Right lobe of liver (tissue), 6 donors: ENCODE measurements at regions not wholly inside any gene's neighbourhood (a gene's known extent, or its start where the extent isn't known, plus 50 kb on each side); places are given as distances from the start of the nearest gene placed in this dataset.

ENCODE experiments used
- ATAC-seq, 4 donors: fragments of 200-7000 bp; cut with Tn5 transposase; one replicate each; pipeline ENCODE4 v1.9.1; 2020; ENCODE audit warnings: mild to moderate bottlenecking in 4 of 4, moderate library complexity in 4 of 4
- DNase-seq, 3 donors: peaks; one replicate each; pipeline ENCODE4 v3.0.0-alpha.2; 2020
- H3K27ac ChIP-seq, 3 donors: fragments of 200-600 bp; one replicate each; pipeline ENCODE4 v1.8.0; 2022
- H3K27me3 ChIP-seq, 2 donors: fragments of 200-600 bp; one replicate each; pipeline ENCODE4 v1.8.0; 2022
- H3K36me3 ChIP-seq, 4 donors: fragments of 200-600 bp; sonication (generic) in 1 of 4; one replicate each; pipeline versions ENCODE4 v1.5.1 to v1.8.0; 2017 to 2022; ENCODE audit warnings: control low read depth in 1 of 4
- H3K4me1 ChIP-seq, 4 donors: fragments of 200-600 bp; sonication (generic) in 1 of 4; one replicate each; pipeline versions ENCODE4 v1.5.1 to v1.8.0; 2017 to 2022; ENCODE audit warnings: control low read depth in 1 of 4
- H3K4me3 ChIP-seq, 3 donors: fragments of 200-600 bp; one replicate each; pipeline ENCODE4 v1.8.0; 2022
- H3K9me3 ChIP-seq, 4 donors: fragments of 200-600 bp; sonication (generic) in 1 of 4; one replicate each; pipeline versions ENCODE4 v1.5.1 to v1.8.0; 2017 to 2022; ENCODE audit warnings: control low read depth in 1 of 4
- POLR2A ChIP-seq: fragments of 450-650 bp; IDR thresholded peaks from one replicate; pipeline ENCODE4 v1.6.1; 2017; ENCODE audit warnings: antibody characterized with exemption, mild to moderate bottlenecking
- WGBS: methylation state at CpG from one replicate; pipeline ENCODE4 v1.1.6; 2018; ENCODE audit warnings: low coverage, low lambda C conversion rate; ENCODE audit not compliant: insufficient coverage; ENCODE audit errors: missing lambda C conversion rate; 5-methylcytosine and 5-hydroxymethylcytosine counted together
- intact Hi-C, 2 donors: fragments of 100-400 bp; cut with DNase I; formaldehyde crosslinking; loops; one replicate each; pipeline versions ENCODE4 v1.11.2 to v1.14.1; 2022
- TF ChIP-seq, protein P1 (sequence below), 4 donors: fragments of 200-600 bp in 3 of 4; fragments of 450-650 bp in 1 of 4; IDR thresholded peaks; one replicate each; pipeline versions ENCODE4 v1.5.1 to v1.8.0; 2016 to 2022; ENCODE audit warnings: antibody characterized with exemption in 4 of 4, mild to moderate bottlenecking in 2 of 4
- donor health status: DM: no; HTN: yes; CAD: no.
- donor health status: DM: no; HTN: no; CAD: no.
- donor health status: DM: no; HTN: no; CAD: no.
- donor health status: DM: no; HTN: yes; CAD: no.
- donor health status: DM: no; HTN: yes; CAD: no.

DNA sequence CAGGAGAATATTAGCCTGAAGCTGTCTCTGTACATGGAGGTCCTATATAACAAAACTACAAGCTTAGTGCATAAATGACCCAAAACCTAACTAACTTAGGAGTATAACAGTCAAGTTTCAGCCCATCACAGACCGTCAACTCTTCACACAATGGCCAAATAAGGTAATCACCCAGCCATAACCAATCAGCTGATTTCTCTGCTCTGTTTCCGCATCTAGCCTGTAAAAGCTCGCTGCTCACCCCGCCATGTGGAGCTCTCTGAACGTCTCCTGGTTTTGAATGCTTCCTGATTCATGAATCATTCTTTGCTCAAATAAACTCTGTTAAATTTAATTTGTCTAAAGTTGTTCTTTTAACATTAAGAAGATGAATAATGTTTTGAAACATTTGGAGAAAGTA lies 593.6 kb downstream of the TMX3 start:
- ATAC-seq (no peak), DNase-seq (no peak)
- H3K4me1 ChIP-seq, result no peaks in the 10 kb centered on the region
- WGBS, result 52% methylated on average over 5 of the region's 5 CpGs
- intact Hi-C loops, result no loop called here
- no peak overlapping the region for H3K4me3 ChIP-seq
- H3K36me3 ChIP-seq, result no peaks in the 10 kb centered on the region
- H3K27me3 ChIP-seq, result no peaks in the 10 kb centered on the region
- TF ChIP-seq, protein P1, sequence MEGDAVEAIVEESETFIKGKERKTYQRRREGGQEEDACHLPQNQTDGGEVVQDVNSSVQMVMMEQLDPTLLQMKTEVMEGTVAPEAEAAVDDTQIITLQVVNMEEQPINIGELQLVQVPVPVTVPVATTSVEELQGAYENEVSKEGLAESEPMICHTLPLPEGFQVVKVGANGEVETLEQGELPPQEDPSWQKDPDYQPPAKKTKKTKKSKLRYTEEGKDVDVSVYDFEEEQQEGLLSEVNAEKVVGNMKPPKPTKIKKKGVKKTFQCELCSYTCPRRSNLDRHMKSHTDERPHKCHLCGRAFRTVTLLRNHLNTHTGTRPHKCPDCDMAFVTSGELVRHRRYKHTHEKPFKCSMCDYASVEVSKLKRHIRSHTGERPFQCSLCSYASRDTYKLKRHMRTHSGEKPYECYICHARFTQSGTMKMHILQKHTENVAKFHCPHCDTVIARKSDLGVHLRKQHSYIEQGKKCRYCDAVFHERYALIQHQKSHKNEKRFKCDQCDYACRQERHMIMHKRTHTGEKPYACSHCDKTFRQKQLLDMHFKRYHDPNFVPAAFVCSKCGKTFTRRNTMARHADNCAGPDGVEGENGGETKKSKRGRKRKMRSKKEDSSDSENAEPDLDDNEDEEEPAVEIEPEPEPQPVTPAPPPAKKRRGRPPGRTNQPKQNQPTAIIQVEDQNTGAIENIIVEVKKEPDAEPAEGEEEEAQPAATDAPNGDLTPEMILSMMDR (IDR thresholded peaks at IDR 0.05), result no peak
- no peak for TF ChIP-seq POLR2A
- H3K9me3 ChIP-seq, result no peaks in the 10 kb centered on the region
- no peak overlapping the region for H3K27ac ChIP-seq

DNA sequence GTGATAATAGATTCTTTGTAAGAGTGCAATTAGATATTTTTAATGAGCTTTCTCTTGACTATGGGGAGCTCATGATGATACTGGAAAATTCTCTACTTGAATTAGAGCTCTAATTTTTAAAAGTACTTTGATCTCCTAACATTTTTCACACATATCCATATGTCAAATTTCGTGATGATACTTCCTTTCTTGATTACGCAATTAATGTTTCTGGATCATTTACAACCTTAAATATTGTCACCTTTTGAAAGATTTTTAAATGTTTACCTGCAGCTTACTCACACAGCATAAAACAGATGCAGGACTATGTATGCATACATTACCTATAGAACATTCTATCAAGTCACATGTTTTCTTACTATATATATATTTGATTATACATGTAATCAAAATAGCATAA lies 598.5 kb upstream of the DSEL start:
- no peak overlapping the region for H3K27ac ChIP-seq
- ATAC-seq (no peak), DNase-seq (no peak)
- H3K4me3 ChIP-seq, result no peak overlapping the region
- H3K4me1 ChIP-seq, result no peaks in the 10 kb centered on the region
- intact Hi-C loops, result no loop called here
- no peaks in the 10 kb centered on the region for H3K27me3 ChIP-seq
- no peaks in the 10 kb centered on the region for H3K36me3 ChIP-seq
- WGBS, result 52% methylated on average over 2 of the region's 2 CpGs
- no peak for TF ChIP-seq POLR2A
- no peaks in the 10 kb centered on the region for H3K9me3 ChIP-seq

DNA sequence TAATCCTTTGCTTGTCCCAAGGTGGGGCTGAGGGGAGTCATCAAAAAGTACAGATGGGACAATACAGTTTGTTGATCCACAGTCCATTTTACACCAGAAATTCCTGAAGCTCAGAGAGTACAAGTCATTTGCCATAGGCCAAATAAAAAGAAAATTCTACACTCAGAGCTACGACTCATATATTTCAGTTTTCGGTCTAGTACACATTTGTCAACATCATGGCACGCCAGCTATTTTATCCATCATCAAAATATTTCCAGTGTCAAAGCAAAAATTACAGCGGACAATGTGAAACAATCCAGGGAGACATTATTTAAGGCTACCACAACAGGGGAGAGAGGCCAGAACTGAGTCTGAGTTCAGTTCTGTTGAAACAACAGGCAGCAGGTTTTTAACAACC lies 587.5 kb upstream of the DSEL start:
- 77% methylated on average over 4 of the region's 4 CpGs for WGBS
- intact Hi-C loops, result no loop called here
- TF ChIP-seq, protein P1 (IDR thresholded peaks at IDR 0.05), result no peak
- no peak for TF ChIP-seq POLR2A

DNA sequence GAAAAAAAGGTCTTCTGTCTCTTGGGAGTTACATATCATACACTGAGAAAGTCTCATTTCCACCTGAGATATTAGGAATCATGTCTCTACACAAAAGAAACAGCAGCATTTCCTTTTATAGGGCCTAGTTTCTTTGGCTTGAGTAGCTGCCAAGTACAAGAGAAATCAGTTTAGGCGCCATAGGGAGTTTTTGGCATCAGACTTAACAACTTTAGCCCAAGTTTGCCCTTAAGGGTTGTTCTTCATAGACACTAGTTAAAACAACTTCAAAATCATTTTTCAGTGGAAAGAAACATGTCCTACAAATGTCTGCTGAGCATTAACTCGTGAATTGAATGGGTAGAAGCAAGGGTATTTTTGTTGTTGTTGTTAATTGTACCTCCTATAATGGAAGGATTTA lies 587.0 kb upstream of the DSEL start:
- Histone ChIP-seq H3K4me3 (no peak overlapping the region), H3K27me3 (no peaks in the 10 kb centered on the region), H3K36me3 (no peaks in the 10 kb centered on the region), H3K4me1 (no peaks in the 10 kb centered on the region), H3K9me3 (no peaks in the 10 kb centered on the region), H3K27ac (no peak overlapping the region)
- ATAC-seq (no peak), DNase-seq (no peak)
- 28% methylated on average over 2 of the region's 2 CpGs for WGBS
- TF ChIP-seq, protein P1 (IDR thresholded peaks at IDR 0.05), result no peak
- no peak for TF ChIP-seq POLR2A
- intact Hi-C loops, result no loop called here

More for the DNA sequence above, 587.5 kb upstream of the DSEL start:
- ATAC-seq (no peak), DNase-seq (no peak)
- H3K4me3 ChIP-seq, result no peak overlapping the region
- H3K27ac ChIP-seq, result no peak overlapping the region
- no peaks in the 10 kb centered on the region for H3K9me3 ChIP-seq
- no peaks in the 10 kb centered on the region for H3K4me1 ChIP-seq
- H3K36me3 ChIP-seq, result no peaks in the 10 kb centered on the region
- no peaks in the 10 kb centered on the region for H3K27me3 ChIP-seq

DNA sequence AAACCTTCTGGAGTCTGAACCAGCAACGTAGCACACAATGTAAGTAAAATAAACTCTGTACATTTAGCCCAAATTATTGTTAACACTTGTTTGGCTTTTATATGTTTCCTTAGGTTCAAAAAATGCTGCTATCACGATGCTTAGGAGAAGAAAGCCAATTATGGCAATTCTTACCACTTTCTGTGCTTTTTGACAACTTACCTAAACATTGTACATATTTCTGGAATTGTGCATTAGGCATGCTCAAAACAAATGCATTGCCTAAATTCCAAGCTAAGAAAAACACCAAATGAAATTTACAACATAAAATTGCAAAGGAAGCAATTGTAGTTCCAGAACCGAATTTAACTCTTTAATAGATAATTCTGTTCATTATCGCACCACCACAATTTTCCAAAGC lies 585.6 kb upstream of the DSEL start:
- TF ChIP-seq, protein P1 (IDR thresholded peaks at IDR 0.05), result no peak
- TF ChIP-seq POLR2A, result no peak

More for the DNA sequence above, 585.6 kb upstream of the DSEL start:
- 43% methylated on average over 4 of the region's 4 CpGs for WGBS
- Histone ChIP-seq H3K27ac (no peak overlapping the region), H3K27me3 (no peaks in the 10 kb centered on the region), H3K4me3 (no peak overlapping the region), H3K36me3 (no peaks in the 10 kb centered on the region), H3K9me3 (no peaks in the 10 kb centered on the region), H3K4me1 (no peaks in the 10 kb centered on the region)
- intact Hi-C loops, result no loop called here
- DNase-seq (no peak), ATAC-seq (no peak)
